Stimulated activated CD4-positive, alpha-beta T cell treated with anti-CD3 and anti-CD28 coated beads, Interleukin-12 subunit alpha, Interleukin-12 subunit beta, amount 100 ng/mL, for 4 hours (primary cell): ENCODE measurements at regions not wholly inside any gene's neighbourhood (a gene's known extent, or its start where the extent isn't known, plus 50 kb on each side); places are given as distances from the start of the nearest gene placed in this dataset.

Source experiments
- DNase-seq: peaks from one replicate; pipeline ENCODE4 v3.0.0-alpha.2; 2020

GRCh38 chr16:85971902-85972638 is 73.1 kb downstream of the IRF8 start:
- no peak for DNase-seq

GRCh38 chr16:85974428-85975375 is 75.7 kb downstream of the IRF8 start:
- no peak for DNase-seq

DNA sequence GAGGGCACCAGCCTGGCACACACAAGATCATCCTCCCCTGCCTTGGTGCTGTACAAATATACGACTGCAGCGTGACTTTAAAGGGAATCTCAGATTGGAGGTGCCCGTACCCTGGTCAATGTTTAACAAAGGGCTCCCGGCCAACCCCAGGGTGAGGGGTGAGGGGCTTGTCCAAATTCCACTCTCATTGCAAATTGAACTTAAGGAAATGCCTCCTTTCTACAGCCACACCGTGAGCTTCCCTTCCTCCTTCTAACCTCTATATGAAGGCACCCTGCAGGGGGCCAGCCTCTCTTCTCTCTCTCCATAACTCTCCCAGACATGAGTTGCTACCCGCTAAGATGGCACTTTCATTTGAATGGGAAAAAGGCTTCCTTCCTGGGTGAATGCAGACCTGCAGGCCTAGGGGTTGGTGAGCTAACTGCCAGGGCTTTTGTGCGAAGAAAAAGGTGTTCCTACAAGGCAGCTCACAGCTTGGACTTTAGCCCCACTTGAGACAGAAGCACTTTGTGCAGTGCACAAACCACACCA is 76.6 kb downstream of the IRF8 start:
- DNase-seq = no peak

DNA sequence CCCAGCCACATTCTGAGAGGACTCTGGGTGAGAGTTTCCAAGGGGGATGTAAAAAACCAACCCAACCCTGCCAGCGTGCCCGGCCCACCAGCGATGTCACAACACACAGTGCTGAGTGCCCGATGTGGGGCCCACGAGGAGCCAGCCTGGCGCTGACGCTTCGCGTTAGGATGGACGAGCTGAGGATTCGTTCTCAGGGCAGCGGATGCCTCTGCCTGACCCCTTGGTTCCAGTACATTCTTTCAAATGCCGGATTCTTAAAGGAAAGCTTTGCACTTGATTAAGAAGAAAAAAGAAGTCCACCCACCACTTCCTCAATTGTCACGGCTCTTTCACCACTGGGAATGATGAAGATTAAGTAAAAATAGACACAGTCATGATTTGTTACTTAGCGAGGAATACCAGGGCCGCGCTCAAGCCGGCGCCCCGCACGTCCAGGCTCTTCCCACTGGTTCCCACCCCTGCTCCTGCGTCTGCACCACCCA is 79.4 kb downstream of the IRF8 start:
- DNase-seq = no peak

DNA sequence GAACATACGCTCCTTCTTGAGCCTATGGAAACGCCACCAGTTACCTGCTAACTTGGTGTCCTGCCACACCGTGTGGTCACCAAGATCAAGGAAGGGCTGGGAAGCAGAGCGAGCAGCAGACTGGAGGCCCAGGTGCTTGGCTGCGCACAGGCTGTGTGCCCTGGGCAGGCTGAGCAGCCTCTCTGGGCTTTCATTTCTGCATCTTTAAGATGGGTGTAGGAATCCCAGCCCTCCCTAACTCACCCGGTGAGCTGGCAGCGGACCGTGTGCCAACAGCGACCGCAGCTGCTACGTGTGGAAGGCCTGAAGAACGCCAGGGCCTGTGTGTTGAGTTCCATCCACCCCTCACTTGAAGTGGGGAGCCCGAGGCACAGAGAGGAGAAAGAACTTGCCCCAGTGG is 80.0 kb downstream of the IRF8 start:
- DNase-seq = no peak

GRCh38 chr16:85979605-85980004 is 80.6 kb downstream of the IRF8 start:
- no peak for DNase-seq

GRCh38 chr16:85980686-85981085 is 81.7 kb downstream of the IRF8 start:
- no peak for DNase-seq

DNA sequence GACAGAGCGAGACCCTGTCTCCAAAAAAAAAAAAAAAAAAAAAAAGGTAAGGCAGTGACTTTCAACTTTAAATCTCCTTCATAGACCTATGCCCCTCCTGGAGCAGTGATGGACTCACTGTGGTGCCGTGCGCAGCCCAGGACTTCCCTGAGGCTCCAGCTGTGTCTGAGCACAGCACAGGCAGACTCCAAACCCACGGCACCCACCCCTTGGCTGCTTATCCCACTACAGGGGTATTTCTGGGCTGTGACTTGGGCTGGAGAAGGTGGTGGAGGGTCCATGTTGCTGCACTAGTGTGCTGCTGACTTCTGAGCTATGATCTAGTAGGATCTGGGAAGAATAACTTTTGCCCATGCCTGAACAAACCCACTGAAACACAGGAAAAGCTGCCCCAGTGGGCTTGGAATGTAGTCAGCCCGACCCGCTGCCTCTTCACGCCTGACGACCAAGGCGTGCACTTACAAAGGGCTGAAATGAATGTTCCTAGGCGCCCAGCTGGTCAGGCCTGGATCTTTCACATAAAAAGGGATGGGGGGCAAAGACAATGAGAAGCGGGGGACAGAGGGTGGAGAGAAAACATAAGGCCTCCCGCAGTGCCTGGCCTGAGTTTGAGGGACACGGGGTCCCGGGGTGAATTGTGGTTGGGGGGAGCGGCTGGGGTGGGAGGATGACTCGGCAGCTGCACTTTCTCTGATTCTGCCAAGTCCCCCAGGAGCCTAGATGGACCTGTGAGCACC is 83.0 kb downstream of the IRF8 start:
- no peak for DNase-seq

GRCh38 chr16:85982563-85982939 is 83.6 kb downstream of the IRF8 start:
- no peak for DNase-seq

- DNase-seq = no peak
Observed at GRCh38 chr16:85983064-85983463, 84.1 kb downstream of the IRF8 start.

- no peak for DNase-seq
Observed at GRCh38 chr16:85983606-85984230, 84.8 kb downstream of the IRF8 start.

- DNase-seq = no peak
Observed at GRCh38 chr16:85984231-85984880, 85.4 kb downstream of the IRF8 start.

GRCh38 chr16:85984947-85985451 is 86.0 kb downstream of the IRF8 start:
- no peak for DNase-seq

DNA sequence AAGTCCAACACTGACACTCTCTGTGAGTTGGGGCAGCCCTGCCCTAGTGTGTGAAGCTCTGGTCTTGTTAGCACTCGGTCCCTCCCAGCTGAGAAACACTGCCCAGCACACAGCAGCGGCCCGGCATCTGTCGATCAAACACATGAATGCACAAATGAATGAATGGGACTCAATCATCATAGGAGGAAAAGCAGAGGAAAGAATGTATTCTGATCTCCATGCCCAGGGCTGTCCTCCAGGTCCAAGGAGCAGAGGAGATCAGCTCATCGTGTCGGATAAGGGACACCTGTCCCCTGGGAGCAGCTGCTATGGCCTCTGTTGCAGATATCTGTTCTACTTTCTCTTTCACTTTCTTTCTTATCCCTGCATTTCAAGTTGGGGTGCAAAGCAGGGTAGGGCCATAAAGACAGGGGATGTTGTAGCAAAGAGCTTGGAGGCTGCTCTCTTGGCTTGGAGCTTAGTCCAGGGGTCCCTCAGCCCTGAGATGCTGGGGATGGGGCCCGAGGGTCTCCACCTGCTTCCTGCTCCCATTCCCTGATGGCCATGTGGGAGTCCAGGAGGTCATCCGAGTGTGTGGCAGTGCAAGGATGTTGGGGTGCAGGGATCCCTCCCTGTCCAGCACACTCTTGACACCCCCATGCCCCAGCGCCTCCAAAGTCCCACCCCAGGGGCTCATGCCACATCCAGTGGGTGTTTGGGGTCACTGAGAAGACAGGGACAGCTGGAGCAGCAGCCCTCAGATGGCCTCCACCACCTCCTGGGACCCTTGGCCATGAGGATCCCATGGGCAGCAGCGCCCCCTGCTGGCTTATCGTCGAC is 88.2 kb downstream of the IRF8 start:
- DNase-seq = peak; percentile 58

GRCh38 chr16:85987750-85988078 is 88.8 kb downstream of the IRF8 start:
- DNase-seq = no peak

DNA sequence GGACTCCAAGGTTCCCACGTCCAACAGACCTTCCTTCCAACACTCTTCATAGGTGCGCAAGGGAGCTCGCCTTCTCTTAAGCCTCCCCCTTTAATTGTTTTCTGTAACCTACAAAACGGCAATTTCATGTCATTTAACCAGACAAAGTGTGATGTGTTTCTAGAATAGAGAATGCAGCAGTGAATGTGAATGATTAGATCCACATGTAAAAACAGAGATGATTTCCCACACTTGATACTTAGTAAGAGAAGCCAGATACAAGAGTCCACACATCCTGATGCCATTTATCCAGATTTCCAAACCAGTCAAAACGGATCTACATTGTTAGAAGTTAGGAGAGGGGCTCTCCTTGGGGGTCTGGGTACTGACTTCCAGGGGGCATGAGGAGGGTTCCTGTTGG is 89.3 kb downstream of the IRF8 start:
- DNase-seq = no peak

GRCh38 chr16:85988723-85989313 is 89.9 kb downstream of the IRF8 start:
- DNase-seq = peak; percentile 46

- DNase-seq = no peak
Observed at GRCh38 chr16:85989376-85989775, 90.4 kb downstream of the IRF8 start.

GRCh38 chr16:85989863-85990643 is 91.1 kb downstream of the IRF8 start:
- DNase-seq = no peak

- no peak for DNase-seq
Observed at GRCh38 chr16:85990861-85991301, 91.9 kb downstream of the IRF8 start.
